ENCODE measurements at regions not wholly inside any gene's neighbourhood (a gene's known extent, or its start where the extent isn't known, plus 50 kb on each side); places are given as distances from the start of the nearest gene placed in this dataset.
"Not testable (repeated sequence)": the region's sequence is repeated elsewhere in the genome, so short reads cannot be mapped to it uniquely, and the experiment has no call there.

GRCh38 chr18:15315301-15315700 is 567.3 kb downstream of the ANKRD30B start:
- DNase-seq (ENCODE audit: low read depth); H3K4me3 ChIP-seq (ENCODE audit: control insufficient read depth, low read depth, low read length): not testable (repeated sequence)
- TF ChIP-seq CTCF (IDR thresholded peaks at IDR 0.05; ENCODE audit: control insufficient read depth, insufficient read depth, low read depth, low read length, missing control alignments): peak; percentile 13

- DNase-seq (ENCODE audit: low read depth); H3K4me3 ChIP-seq (ENCODE audit: control insufficient read depth, low read depth, low read length): not testable (repeated sequence)
These were observed 570.7 kb downstream of the ANKRD30B start for GRCh38 chr18:15318655-15319054.

- not testable (repeated sequence) for DNase-seq (ENCODE audit: low read depth); H3K4me3 ChIP-seq (ENCODE audit: control insufficient read depth, low read depth, low read length)
These were observed 581.7 kb downstream of the ANKRD30B start for GRCh38 chr18:15329713-15330112.

GRCh38 chr18:15330149-15330548 is 582.2 kb downstream of the ANKRD30B start:
- DNase-seq (ENCODE audit: low read depth); H3K4me3 ChIP-seq (ENCODE audit: control insufficient read depth, low read depth, low read length): not testable (repeated sequence)

- DNase-seq (ENCODE audit: low read depth); H3K4me3 ChIP-seq (ENCODE audit: control insufficient read depth, low read depth, low read length): not testable (repeated sequence)
These were observed 582.6 kb downstream of the ANKRD30B start for GRCh38 chr18:15330600-15330999.

GRCh38 chr18:15375671-15376070 is 627.7 kb downstream of the ANKRD30B start:
- not testable (repeated sequence) for DNase-seq (ENCODE audit: low read depth); H3K4me3 ChIP-seq (ENCODE audit: control insufficient read depth, low read depth, low read length)

GRCh38 chr18:15407874-15408273 is 659.9 kb downstream of the ANKRD30B start:
- DNase-seq (ENCODE audit: low read depth); H3K4me3 ChIP-seq (ENCODE audit: control insufficient read depth, low read depth, low read length): not testable (repeated sequence)
